Stimulated activated CD4-positive, alpha-beta T cell treated with anti-CD3 and anti-CD28 coated beads, Interleukin-2, amount 100 ng/mL, for 4 hours (primary cell): ENCODE measurements at regions not wholly inside any gene's neighbourhood (a gene's known extent, or its start where the extent isn't known, plus 50 kb on each side); places are given as distances from the start of the nearest gene placed in this dataset.

ENCODE experiments used
- DNase-seq: peaks from one replicate; pipeline ENCODE4 v3.0.0-alpha.2; 2020; ENCODE audit warnings: low read depth

DNA sequence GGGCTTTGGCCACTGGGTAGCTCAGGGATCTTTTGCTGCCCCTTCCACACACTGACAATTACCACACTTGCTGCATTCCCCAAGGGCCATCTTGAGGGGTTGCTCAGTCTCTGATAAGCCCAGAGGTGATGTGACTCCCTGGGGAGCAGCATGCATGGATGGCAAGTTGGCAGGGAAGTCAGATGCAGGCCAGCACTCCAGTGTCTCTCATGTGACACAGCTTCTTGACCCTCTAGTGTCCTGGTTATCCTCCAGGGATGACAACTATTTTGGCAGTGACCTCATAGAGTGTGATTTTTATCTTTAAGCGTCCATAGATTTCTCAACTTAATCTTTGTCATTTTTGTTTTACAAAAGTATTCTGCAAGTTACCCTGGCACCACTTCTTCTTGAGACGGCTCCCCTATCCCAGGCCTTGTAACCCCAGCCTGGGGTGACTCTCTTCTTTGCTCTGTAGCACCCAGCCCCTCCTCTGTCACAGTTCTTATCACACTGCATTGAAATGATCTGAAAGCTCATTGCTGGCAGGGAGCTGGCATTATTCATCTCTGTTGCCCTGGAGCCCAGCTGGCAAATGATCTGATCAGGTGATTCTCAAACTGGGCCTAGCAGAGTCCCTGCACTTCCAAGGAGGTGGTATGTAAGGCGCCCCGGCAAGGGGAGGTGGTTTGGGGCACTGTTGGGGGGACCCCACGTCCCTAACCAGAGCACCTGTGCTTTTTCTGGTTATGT is 72.6 kb downstream of the TENT5C start:
- DNase-seq = no peak

DNA sequence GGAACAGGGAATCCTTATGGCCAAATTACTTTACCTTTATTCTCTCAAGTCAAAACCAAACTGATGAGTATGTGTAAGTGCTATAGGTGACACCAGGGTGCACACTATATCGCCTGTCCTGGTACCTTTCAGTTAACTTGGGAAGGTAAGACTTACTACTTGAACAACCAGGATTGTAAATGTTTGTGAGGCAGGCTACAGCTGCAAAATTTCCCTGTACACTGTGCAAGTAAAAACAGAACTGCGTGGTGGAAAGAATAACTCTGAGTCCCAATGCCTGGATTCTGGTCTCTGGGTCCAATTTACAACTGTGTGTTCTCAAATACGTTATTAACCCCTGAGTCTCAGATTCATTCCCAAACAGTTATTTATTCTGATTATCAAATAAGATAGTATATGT is 73.5 kb downstream of the TENT5C start:
- DNase-seq = no peak

GRCh38 chr1:117679868-117680267 is 74.0 kb downstream of the TENT5C start:
- DNase-seq = no peak

DNA sequence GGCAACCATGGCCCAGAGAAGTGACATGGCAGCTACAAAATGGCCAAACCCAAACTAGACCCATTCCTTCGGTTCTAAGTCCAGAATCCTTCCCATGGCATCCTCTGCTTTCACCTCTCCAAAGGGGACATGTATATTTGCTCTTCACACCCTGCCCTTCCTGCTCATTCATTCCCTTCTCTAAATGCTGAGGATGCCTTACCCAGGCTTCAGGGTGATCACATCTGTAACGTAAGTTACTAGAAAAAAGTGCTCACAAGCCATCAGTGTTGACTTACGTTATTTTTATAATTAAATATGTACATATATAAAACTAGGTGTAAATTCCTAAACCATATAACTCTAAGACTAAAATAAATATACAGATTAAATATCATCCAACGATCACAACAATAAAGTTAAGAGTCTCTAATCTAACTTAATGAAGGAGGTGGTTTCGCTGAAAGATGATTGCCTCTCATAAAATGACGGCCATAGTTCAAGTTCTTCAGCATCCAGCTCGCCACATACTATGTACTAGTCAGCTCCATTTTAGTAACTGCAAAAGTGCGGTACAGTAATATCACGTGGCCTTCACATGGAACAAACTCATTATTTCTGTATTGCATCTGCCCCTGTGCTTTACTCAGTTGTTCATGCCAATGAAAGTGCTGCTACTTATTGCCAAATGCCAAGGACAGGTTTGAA is 74.6 kb downstream of the TENT5C start:
- no peak for DNase-seq

- DNase-seq = no peak
Observed at GRCh38 chr1:117681093-117681900, 75.4 kb downstream of the TENT5C start.

- no peak for DNase-seq
Observed at GRCh38 chr1:117681901-117682250, 76.0 kb downstream of the TENT5C start.

DNA sequence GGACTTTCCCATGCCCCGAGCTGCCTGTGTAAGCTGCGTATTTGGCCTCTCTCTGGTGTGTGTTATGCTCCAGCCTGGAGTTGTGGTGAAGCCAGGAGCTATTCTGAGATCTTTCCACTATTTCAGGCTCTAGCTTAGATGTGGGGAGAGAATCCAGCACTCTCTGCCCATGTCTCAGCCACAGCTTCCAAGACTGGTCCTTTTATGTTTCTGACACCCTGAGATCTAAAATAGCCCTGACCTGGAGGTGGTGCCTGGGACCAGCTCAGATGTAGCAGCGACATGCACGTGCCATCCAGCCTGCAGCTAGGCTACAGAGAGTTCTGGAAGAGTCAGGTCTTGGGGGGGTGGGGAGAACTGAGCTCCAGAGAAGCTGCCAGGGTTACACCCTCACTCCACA is 76.5 kb downstream of the TENT5C start:
- no peak for DNase-seq

GRCh38 chr1:117683571-117684285 is 77.9 kb downstream of the TENT5C start:
- DNase-seq = no peak

GRCh38 chr1:117685936-117686806 is 80.3 kb downstream of the TENT5C start:
- no peak for DNase-seq

DNA sequence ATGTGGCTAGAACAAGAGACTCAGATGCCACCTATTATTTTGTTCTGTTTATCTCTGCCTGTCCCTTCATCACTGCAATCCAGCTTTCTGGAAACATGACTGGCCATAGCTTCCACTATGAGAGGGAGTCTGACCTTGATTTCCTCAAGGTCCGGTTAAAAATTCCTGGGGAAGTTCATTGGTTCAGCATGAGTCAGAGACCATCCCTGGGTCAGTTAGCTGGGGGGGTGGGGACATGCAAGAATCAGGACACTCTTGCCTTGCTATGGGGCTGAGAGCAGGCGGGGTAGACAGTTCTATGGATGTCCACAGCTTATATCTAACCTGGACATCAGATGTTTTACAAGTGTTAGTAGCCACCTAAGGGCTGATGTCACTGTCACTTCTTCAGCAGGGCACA is 81.1 kb downstream of the TENT5C start:
- DNase-seq = no peak

DNA sequence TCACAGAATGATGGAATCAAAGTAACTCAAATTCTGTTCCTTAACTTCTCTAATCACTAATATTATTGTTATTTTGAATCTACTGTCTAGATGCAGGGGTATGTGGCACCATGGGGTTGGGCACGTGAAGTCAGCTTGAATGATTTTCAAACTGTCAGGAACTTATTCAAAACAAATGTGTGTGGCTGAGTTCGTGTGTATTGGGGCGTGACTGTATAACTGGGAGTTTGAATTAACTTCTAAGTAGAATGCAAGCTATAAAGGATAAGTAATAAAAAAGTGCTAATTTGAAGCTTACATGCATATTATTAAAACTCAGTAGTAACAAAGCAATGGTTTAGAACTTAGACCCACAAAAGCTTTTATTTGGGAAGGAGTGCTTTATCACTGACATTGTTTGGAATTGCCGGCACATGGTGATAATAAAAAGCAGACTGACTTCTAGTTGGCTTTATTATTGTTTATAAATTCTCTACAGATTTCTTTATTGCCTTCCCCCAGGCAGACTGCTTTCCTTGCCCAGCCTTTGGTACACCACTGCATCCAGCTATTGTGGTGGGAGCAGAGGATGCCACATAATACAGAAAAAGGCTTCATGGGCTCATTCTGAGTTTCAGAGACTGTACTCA is 84.3 kb downstream of the TENT5C start:
- DNase-seq = no peak

DNA sequence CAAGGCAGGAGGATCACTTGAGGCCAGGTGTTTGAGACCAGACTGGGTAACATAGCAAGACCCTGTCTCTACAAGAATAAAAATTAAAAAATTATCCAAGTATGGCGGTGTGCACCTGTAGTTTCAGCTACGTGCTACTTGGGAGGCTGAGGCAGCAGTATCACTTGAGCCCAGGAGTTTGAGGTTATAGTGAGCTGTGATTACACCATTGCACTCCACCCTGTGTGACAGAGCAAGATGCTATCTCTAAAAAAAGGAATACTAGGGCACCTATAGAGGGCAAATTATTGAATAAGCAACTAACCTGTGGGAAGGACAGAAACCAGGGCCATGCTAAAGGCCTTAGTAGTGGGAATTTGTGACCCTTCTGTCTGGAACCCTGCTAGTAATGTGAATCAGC is 86.1 kb downstream of the TENT5C start:
- no peak for DNase-seq

GRCh38 chr1:117694543-117694942 is 88.7 kb downstream of the TENT5C start:
- DNase-seq = no peak

DNA sequence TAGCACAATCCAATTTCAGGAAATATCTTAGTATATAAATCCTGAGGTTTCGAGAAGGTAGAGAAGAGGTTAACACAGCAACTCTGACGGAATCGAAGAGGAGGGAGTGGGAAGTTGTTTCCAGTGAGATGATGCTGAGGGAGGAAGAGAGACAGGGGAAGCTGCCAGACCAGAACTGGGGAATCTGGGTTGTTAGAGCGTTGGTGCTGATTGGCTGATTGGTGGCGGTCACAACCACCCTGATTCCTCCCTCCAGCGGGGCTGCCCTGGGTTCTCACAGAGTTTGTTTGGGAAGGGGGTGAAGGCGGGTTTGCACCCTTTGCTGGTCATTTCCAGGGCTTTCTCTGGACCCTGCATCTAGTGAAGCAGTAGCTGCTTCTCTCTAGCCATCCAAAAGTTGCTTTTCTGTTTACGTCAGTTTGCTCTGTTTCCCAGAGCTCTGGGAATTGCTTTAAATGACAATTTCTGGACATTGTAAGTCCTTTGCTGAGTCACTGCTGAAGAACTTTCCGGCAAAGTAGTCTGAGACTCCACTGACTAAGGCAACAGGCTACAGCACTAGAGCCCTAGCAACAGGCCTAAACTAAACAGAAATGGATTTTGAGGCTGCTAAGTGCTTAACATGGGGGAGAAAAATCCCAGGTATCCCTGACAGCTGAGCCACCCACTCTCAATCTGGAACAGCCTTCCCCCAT is 90.1 kb downstream of the TENT5C start:
- no peak for DNase-seq

DNA sequence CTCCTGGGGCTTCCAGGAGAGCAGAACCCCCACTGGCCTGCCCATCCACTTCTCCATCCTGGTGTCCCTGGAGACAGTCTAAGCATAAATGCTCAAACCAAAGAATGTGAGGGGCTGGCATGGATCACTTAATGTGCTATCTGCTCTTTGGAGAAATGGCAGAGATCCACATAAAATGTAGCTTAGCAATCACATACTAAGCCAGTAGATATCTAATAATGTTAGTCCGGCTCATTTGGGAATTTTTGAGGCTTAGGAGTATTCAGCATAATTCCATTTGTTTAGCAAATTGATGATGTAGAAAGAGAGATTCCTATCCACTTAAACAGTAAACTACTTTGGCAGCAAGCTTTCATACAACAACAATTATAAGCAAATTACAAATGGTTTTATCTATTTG is 90.7 kb downstream of the TENT5C start:
- no peak for DNase-seq

DNA sequence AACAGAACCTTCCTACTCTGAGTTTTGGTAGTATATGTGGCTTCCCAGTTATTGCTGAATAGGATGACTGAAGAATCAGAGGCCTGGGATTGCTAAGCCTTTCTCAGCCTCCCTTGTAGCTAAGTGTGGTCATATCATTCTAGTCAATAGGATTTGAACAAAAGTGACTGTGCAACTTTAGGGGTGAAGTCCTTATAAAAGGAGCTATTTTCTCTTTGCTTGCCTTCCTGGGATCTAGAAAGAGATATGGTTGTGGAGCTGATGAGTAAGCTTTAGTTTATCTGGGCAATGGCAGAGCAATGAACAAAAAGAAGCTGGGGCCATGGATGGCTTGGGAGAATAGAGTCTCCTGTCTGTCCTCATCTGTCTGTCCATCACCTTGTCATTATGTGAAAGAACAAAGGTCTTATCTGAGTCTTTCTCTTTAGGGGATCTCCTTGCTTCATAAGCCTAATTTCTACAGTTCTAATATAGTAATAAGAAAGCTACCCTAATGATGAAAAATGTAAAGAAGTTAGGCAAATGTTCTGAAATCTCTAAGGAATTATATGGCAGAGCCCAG is 91.5 kb downstream of the TENT5C start:
- DNase-seq = no peak

DNA sequence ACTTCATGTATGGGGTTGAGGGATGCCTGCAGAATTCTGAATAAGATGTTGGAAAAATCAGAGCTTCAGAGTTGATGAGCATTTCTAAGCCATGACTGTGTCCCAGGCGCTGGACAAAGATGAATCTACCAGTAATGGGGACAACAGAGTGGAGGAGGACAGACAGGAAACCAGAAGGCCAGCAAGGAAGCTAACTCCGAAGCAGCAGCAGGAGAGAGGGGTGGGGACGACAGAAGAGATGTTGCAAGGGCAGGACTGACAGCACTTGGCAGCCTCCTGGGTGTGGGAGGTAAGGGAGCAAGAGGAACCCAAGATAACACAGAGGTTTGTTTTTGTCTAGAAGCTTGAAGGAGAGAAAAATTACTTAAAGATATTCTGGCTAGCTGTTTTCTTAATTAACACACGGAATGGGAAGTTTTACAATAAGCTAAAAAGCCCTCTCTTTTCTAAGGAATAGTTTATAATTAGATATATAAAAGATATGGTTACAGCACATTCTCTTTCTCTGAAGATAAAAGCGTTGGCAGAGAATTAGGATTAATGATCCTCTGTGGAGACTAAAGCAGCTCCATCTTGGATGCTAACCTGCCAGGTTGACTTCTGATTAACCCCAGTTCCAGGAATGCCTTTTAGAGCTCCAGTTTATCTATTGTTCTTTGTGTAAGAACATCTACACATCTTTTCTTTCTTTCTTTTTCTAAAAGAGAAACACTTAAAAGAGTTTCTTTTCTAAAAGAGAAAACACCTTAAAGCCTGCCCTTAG is 92.7 kb downstream of the TENT5C start:
- DNase-seq = no peak

DNA sequence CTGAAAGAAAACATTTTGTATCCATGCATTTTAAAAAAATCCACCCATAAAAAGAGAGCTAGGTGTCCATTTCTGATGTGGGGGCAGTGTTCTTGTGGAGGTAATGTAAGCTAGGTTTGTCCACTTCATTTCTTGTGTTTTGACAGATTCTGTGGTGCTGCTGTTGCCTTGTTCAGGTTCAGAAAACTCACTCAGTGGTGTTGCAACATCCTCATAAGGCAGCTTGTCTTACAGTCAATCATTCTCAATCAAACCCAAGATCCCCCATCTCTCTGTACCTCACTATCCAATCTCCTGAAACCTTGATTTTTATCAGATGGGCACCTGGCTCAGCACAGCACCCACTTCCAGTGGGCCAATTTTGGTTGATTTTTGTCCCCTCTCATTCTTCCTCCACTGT is 94.1 kb downstream of the TENT5C start:
- no peak for DNase-seq

DNA sequence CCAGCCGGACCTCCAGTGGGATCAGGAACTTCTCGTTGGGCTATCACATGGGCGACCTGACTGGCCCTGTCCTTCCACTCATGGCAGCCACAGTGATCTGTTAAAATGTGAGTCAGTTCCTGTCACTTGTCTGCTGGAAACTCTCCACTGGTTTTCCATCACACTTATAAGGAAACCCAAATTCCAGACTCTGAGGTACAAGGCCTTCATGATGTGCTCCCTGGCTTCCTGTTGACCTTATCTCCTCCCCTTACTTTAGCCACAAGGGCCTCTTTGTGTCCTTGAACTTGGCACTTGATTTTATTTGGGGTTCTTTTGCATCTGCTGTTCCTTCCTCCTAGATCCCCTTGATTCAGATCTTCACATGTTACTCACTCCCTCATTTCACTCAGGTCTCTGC is 96.8 kb downstream of the TENT5C start:
- DNase-seq = no peak
